Breast epithelium (tissue), 4 donors: ENCODE measurements at regions not wholly inside any gene's neighbourhood (a gene's known extent, or its start where the extent isn't known, plus 50 kb on each side); places are given as distances from the start of the nearest gene placed in this dataset.

Experiments used
- DNase-seq, 2 donors: peaks; one replicate each; pipeline ENCODE4 v3.0.0-alpha.2; 2019; ENCODE audit warnings: low spot score in 2 of 2
- H3K27ac ChIP-seq, 2 donors: fragments of 200-600 bp; sonication (generic) in 1 of 2; one replicate each; pipeline ENCODE4 v1.5.1; 2016 to 2019; ENCODE audit warnings: mild to moderate bottlenecking in 1 of 2
- H3K27me3 ChIP-seq, 2 donors: fragments of 200-600 bp; sonication (generic) in 1 of 2; one replicate each; pipeline versions ENCODE4 v1.5.1 to v1.6.0; 2017 to 2019; ENCODE audit warnings: control low read depth in 1 of 2, mild to moderate bottlenecking in 1 of 2
- H3K36me3 ChIP-seq: fragments of 200-600 bp; one replicate; pipeline ENCODE4 v1.5.1; 2019
- H3K4me1 ChIP-seq, 2 donors: fragments of 200-600 bp; sonication (generic); one replicate each; pipeline ENCODE4 v1.5.1; 2016 to 2019; ENCODE audit warnings: control low read depth in 1 of 2
- H3K4me3 ChIP-seq, 3 donors: fragments of 200-600 bp; sonication (generic); 1 replicate in 2 of 3; 2 replicates in 1 of 3; pipeline ENCODE4 v1.5.1; 2016 to 2019; ENCODE audit warnings: mild to moderate bottlenecking in 3 of 3, moderate library complexity in 2 of 3
- H3K9me3 ChIP-seq, 2 donors: fragments of 200-600 bp; sonication (generic) in 1 of 2; one replicate each; pipeline ENCODE4 v1.5.1; 2016 to 2019; ENCODE audit warnings: control low read depth in 1 of 2
- CTCF ChIP-seq, 3 donors: fragments of 450-650 bp; IDR thresholded peaks; one replicate each; pipeline ENCODE4 v1.5.1; 2016 to 2017; ENCODE audit warnings: antibody characterized with exemption in 3 of 3, mild to moderate bottlenecking in 3 of 3, moderate library complexity in 3 of 3
- POLR2A ChIP-seq: fragments of 450-650 bp; IDR thresholded peaks from one replicate; pipeline ENCODE4 v1.6.1; 2016; ENCODE audit warnings: antibody characterized with exemption, mild to moderate bottlenecking, moderate library complexity
- POLR2AphosphoS5 ChIP-seq, 3 donors: sonication (generic); formaldehyde crosslinking; IDR thresholded peaks; one replicate each; pipeline ENCODE4 v1.6.1; 2017; ENCODE audit warnings: antibody characterized with exemption in 3 of 3
- intact Hi-C: fragments of 100-400 bp; cut with DNase I; formaldehyde crosslinking; loops from one replicate; pipeline ENCODE4 v1.15.1; 2023; ENCODE audit warnings: low total_unique reads

GRCh38 chr4:11263208-11263607, 165.5 kb downstream of the HS3ST1 start:
- no peaks in the 10 kb centered on the region for H3K36me3 ChIP-seq
- intact Hi-C loops, result no loop called here
- no peak for DNase-seq
- H3K4me1 ChIP-seq, result no peaks in the 10 kb centered on the region
- H3K27me3 ChIP-seq, result no peaks in the 10 kb centered on the region
- no peak overlapping the region for H3K4me3 ChIP-seq
- no peak overlapping the region for H3K27ac ChIP-seq
- no peaks in the 10 kb centered on the region for H3K9me3 ChIP-seq
- no peak for TF ChIP-seq POLR2AphosphoS5 (IDR thresholded peaks at IDR 0.05)
- no peak for TF ChIP-seq CTCF (IDR thresholded peaks at IDR 0.05)
- TF ChIP-seq POLR2A, result no peak

- TF ChIP-seq CTCF (IDR thresholded peaks at IDR 0.05), result no peak
- TF ChIP-seq POLR2AphosphoS5 (IDR thresholded peaks at IDR 0.05), result no peak
- no peaks in the 10 kb centered on the region for H3K9me3 ChIP-seq
- H3K27ac ChIP-seq, result no peak overlapping the region
- intact Hi-C loops, result no loop called here
- no peaks in the 10 kb centered on the region for H3K4me1 ChIP-seq
- H3K36me3 ChIP-seq, result no peaks in the 10 kb centered on the region
- H3K4me3 ChIP-seq, result no peak overlapping the region
- DNase-seq, result no peak
- H3K27me3 ChIP-seq, result no peaks in the 10 kb centered on the region
These were observed 167.4 kb downstream of the HS3ST1 start for GRCh38 chr4:11261066-11261850.

GRCh38 chr4:11259837-11260236, 168.9 kb downstream of the HS3ST1 start:
- H3K4me1 ChIP-seq, result no peaks in the 10 kb centered on the region
- TF ChIP-seq POLR2AphosphoS5 (IDR thresholded peaks at IDR 0.05), result no peak
- intact Hi-C loops, result no loop called here

GRCh38 chr4:11252149-11252548, 176.5 kb downstream of the HS3ST1 start:
- H3K27me3 ChIP-seq, result no peaks in the 10 kb centered on the region
- TF ChIP-seq POLR2AphosphoS5 (IDR thresholded peaks at IDR 0.05) (no peak), CTCF (IDR thresholded peaks at IDR 0.05) (no peak), POLR2A (no peak)
- H3K36me3 ChIP-seq, result no peaks in the 10 kb centered on the region
- no peaks in the 10 kb centered on the region for H3K9me3 ChIP-seq
- no peak overlapping the region for H3K4me3 ChIP-seq
- H3K27ac ChIP-seq, result no peak overlapping the region
- intact Hi-C loops, result no loop called here
- no peaks in the 10 kb centered on the region for H3K4me1 ChIP-seq
- no peak for DNase-seq

More at GRCh38 chr4:11259837-11260236, 168.9 kb downstream of the HS3ST1 start:
- H3K9me3 ChIP-seq, result no peaks in the 10 kb centered on the region
- H3K4me3 ChIP-seq, result no peak overlapping the region
- H3K27ac ChIP-seq, result no peak overlapping the region
- no peaks in the 10 kb centered on the region for H3K36me3 ChIP-seq
- no peak for DNase-seq
- H3K27me3 ChIP-seq, result no peaks in the 10 kb centered on the region

- Histone ChIP-seq H3K27me3 (no peaks in the 10 kb centered on the region), H3K4me3 (no peak overlapping the region), H3K27ac (no peak overlapping the region), H3K4me1 (no peaks in the 10 kb centered on the region), H3K9me3 (peaks cover 0 to 4% of the 10 kb centered on the region in 2 donors), H3K36me3 (no peaks in the 10 kb centered on the region)
- no peak for TF ChIP-seq CTCF (IDR thresholded peaks at IDR 0.05)
- no peak for TF ChIP-seq POLR2A
- TF ChIP-seq POLR2AphosphoS5 (IDR thresholded peaks at IDR 0.05), result no peak
- no peak for DNase-seq
- intact Hi-C loops, result no loop called here
These were observed 178.2 kb downstream of the HS3ST1 start for GRCh38 chr4:11250510-11250909.
